ENCODE measurements at regions not wholly inside any gene's neighbourhood (a gene's known extent, or its start where the extent isn't known, plus 50 kb on each side); places are given as distances from the start of the nearest gene placed in this dataset.
"Not testable (repeated sequence)": the region's sequence is repeated elsewhere in the genome, so short reads cannot be mapped to it uniquely, and the experiment has no call there.

DNA sequence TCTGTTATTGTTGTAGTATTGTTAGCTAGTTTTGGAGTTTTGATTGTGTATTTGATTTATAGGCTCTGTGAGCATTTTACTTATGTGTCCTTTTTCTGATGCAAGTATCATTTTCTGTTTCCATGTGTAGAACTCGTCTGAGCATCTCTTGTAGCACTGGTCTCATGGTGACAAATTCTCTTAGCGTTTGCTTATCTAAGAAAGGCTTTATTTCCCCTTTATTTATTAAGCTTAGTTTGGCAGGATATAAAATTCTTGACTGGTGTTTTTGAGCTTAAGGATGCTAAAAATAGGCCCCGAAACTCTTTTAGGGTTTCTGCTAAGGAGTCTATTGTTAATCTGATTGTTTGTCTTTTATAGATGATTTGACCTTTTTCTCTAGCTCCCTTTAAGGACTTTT lies 57.6 kb upstream of the THUMPD2 start:
- no peak overlapping the region for H2AFZ ChIP-seq
- no peaks in the 10 kb centered on the region for H3K9me2 ChIP-seq (ENCODE audit: insufficient read depth)
- intact Hi-C loops (cut with micrococcal nuclease; ENCODE audit: unreplicated experiment): loop anchor here (5.0 kb wide), 1 partner anchor 1946 kb away; no protein-coding TSS in a partner anchor
- ChIA-PET POLR2A (ENCODE audit: unreplicated experiment) (no interaction called here), CTCF (interaction anchor here (0.7 kb wide), 1 partner anchor 9 kb away, joined by 5 read pairs; no protein-coding TSS in a partner anchor)
- BruUV-seq (replicated peaks): no TSS peak
- H3K27ac ChIP-seq: no peak overlapping the region
- H3K27me3 ChIP-seq (ENCODE audit: insufficient read depth, low read depth): no peaks in the 10 kb centered on the region
- no peak for DNase-seq
- no peaks in the 10 kb centered on the region for H4K20me1 ChIP-seq (ENCODE audit: insufficient read depth)
- no peaks in the 10 kb centered on the region for H3K4me1 ChIP-seq (replicated peaks; ENCODE audit: insufficient read depth)
- H3K36me3 ChIP-seq (ENCODE audit: low read depth): no peaks in the 10 kb centered on the region
- H3F3A ChIP-seq (ENCODE audit: insufficient read depth, low read depth): no peaks in the 10 kb centered on the region
- H3K4me3 ChIP-seq: no peak overlapping the region
- H3K9me3 ChIP-seq (ENCODE audit: insufficient read depth, low read depth): no peaks in the 10 kb centered on the region
- TF ChIP-seq EZH2 (IDR thresholded peaks at IDR 0.05; ENCODE audit: low read depth): no peak
- TF ChIP-seq, protein P1, sequence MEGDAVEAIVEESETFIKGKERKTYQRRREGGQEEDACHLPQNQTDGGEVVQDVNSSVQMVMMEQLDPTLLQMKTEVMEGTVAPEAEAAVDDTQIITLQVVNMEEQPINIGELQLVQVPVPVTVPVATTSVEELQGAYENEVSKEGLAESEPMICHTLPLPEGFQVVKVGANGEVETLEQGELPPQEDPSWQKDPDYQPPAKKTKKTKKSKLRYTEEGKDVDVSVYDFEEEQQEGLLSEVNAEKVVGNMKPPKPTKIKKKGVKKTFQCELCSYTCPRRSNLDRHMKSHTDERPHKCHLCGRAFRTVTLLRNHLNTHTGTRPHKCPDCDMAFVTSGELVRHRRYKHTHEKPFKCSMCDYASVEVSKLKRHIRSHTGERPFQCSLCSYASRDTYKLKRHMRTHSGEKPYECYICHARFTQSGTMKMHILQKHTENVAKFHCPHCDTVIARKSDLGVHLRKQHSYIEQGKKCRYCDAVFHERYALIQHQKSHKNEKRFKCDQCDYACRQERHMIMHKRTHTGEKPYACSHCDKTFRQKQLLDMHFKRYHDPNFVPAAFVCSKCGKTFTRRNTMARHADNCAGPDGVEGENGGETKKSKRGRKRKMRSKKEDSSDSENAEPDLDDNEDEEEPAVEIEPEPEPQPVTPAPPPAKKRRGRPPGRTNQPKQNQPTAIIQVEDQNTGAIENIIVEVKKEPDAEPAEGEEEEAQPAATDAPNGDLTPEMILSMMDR (conservative IDR thresholded peaks at IDR 0.05): no peak
- H3K79me2 ChIP-seq (ENCODE audit: low read depth): no peaks in the 10 kb centered on the region
- H3K4me2 ChIP-seq: no peak overlapping the region

DNA sequence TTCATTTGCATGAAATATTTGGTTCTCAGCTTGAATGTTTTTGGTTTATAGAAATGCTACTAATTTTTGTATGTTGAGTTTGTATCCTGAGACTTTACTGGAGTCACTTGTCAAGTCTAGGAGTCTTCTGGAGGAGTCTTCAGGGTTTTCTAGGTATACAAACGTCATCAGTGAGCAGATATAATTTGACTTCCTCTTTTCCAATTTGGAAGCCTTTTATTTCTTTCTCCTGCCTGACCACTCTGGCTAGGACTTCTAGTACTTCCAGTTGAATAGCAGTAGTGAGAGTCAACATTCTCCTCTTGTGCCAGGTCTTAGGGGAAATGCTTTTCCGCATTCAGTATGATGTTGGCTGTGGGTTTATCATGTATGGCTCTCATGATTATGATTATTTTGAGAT lies 55.4 kb upstream of the THUMPD2 start:
- H3K4me1 ChIP-seq (replicated peaks; ENCODE audit: insufficient read depth): no peaks in the 10 kb centered on the region
- H3K9me2 ChIP-seq (ENCODE audit: insufficient read depth): no peaks in the 10 kb centered on the region
- H3F3A ChIP-seq (ENCODE audit: insufficient read depth, low read depth): no peaks in the 10 kb centered on the region
- CTCF ChIA-PET: no interaction called here
- H4K20me1 ChIP-seq (ENCODE audit: insufficient read depth): no peaks in the 10 kb centered on the region
- H3K4me3 ChIP-seq: no peak overlapping the region
- POLR2A ChIA-PET (ENCODE audit: unreplicated experiment): no interaction called here
- H3K27ac ChIP-seq: no peak overlapping the region
- no TSS peak for BruUV-seq (replicated peaks)
- H3K79me2 ChIP-seq (ENCODE audit: low read depth): no peaks in the 10 kb centered on the region
- no peak overlapping the region for H2AFZ ChIP-seq
- no peaks in the 10 kb centered on the region for H3K27me3 ChIP-seq (ENCODE audit: insufficient read depth, low read depth)
- no peaks in the 10 kb centered on the region for H3K9me3 ChIP-seq (ENCODE audit: insufficient read depth, low read depth)
- DNase-seq: no peak
- no peaks in the 10 kb centered on the region for H3K36me3 ChIP-seq (ENCODE audit: low read depth)
- intact Hi-C loops (cut with micrococcal nuclease; ENCODE audit: unreplicated experiment): no loop called here
- TF ChIP-seq, protein P1 (conservative IDR thresholded peaks at IDR 0.05): no peak
- TF ChIP-seq EZH2 (IDR thresholded peaks at IDR 0.05; ENCODE audit: low read depth): no peak
- no peak overlapping the region for H3K4me2 ChIP-seq

DNA sequence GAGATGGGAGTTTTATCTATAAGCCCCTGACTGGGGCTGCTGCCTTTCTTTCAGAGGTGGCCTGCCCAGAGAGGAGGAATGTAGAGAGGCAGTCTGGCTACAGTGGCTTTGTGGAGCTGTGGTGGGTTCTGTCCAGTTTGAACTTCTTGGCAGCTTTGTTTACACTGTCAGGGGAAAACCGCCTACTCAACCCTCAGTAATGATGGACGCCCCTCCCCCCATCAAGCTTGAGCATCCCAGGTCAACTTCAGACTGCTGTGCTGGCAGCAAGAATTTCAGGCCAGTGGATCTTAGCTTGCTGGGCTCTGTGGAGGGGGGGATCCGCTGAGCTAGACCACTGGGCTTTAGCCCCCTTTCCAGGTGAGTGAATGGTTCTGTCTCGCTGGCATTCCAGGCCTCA lies 51.6 kb upstream of the THUMPD2 start:
- CTCF ChIA-PET; H3K79me2 ChIP-seq (ENCODE audit: low read depth); H3K9me2 ChIP-seq (ENCODE audit: insufficient read depth); H3K4me2 ChIP-seq; H3K36me3 ChIP-seq (ENCODE audit: low read depth); H3K4me3 ChIP-seq; H3K4me1 ChIP-seq (replicated peaks; ENCODE audit: insufficient read depth); H3K27ac ChIP-seq; POLR2A ChIA-PET (ENCODE audit: unreplicated experiment); H4K20me1 ChIP-seq (ENCODE audit: insufficient read depth); H3F3A ChIP-seq (ENCODE audit: insufficient read depth, low read depth); H3K27me3 ChIP-seq (ENCODE audit: insufficient read depth, low read depth); DNase-seq; H3K9me3 ChIP-seq (ENCODE audit: insufficient read depth, low read depth); H2AFZ ChIP-seq; intact Hi-C loops (cut with micrococcal nuclease; ENCODE audit: unreplicated experiment); BruUV-seq (replicated peaks): not testable (repeated sequence)
